Keratinocyte (primary cell): ENCODE measurements at regions not wholly inside any gene's neighbourhood (a gene's known extent, or its start where the extent isn't known, plus 50 kb on each side); places are given as distances from the start of the nearest gene placed in this dataset.

Source experiments
- DNase-seq: peaks from one replicate; pipeline ENCODE4 v3.0.0-alpha.2; 2011; ENCODE audit warnings: low read depth, missing footprints, low spot score
- FAIRE-seq: peaks from 2 replicates; lab custom pipeline; 2011; peaks lifted over from hg19 to GRCh38; lab: Jason Lieb, UNC
- H2AFZ ChIP-seq: 2 replicates; pipeline ENCODE4 v1.6.0; 2012; ENCODE audit warnings: low read length, control low read depth, inconsistent platforms; ENCODE audit not compliant: control insufficient read depth
- H3K27ac ChIP-seq: 2 replicates; pipeline ENCODE4 v1.5.1; 2011; ENCODE audit warnings: low read length; ENCODE audit not compliant: control insufficient read depth, insufficient read depth
- H3K27me3 ChIP-seq: 3 replicates; pipeline ENCODE4 v1.6.0; 2011; ENCODE audit warnings: low read length; ENCODE audit not compliant: control insufficient read depth, insufficient read depth; ENCODE audit errors: extremely low read depth
- H3K36me3 ChIP-seq, 2 experiments: 2 replicates in 1 of 2; 3 replicates in 1 of 2; pipeline ENCODE4 v1.5.1; 2011; ENCODE audit warnings: low read length in 2 of 2, mild to moderate bottlenecking in 1 of 2; ENCODE audit not compliant: control insufficient read depth in 2 of 2, insufficient read depth in 2 of 2; ENCODE audit errors: extremely low read depth in 1 of 2
- H3K4me1 ChIP-seq: 3 replicates; pipeline ENCODE4 v1.5.1; 2011; ENCODE audit warnings: low read length; ENCODE audit not compliant: control insufficient read depth, insufficient read depth; ENCODE audit errors: extremely low read depth
- H3K4me2 ChIP-seq: 3 replicates; pipeline ENCODE4 v1.6.0; 2011; ENCODE audit warnings: low read depth, low read length; ENCODE audit not compliant: control insufficient read depth, insufficient read depth; ENCODE audit errors: extremely low read depth
- H3K4me3 ChIP-seq, 3 experiments: fragments of 200-600 bp in 1 of 3; sonication (generic) in 1 of 3; 2 replicates in 2 of 3; 3 replicates in 1 of 3; pipeline ENCODE4 v1.5.1; 2011 to 2016; ENCODE audit warnings: low read length in 3 of 3, mild to moderate bottlenecking in 3 of 3, control low read depth in 2 of 3, inconsistent platforms in 1 of 3, low read depth in 1 of 3, mixed read lengths in 1 of 3, mixed run types in 1 of 3, moderate library complexity in 1 of 3; ENCODE audit not compliant: control insufficient read depth in 2 of 3, insufficient read depth in 2 of 3; ENCODE audit errors: extremely low read depth in 1 of 3
- H3K79me2 ChIP-seq: 2 replicates; pipeline ENCODE4 v1.6.0; 2012; ENCODE audit warnings: low read length; ENCODE audit not compliant: control insufficient read depth, insufficient read depth
- H3K9ac ChIP-seq: 3 replicates; pipeline ENCODE4 v1.6.0; 2011; ENCODE audit warnings: low read length; ENCODE audit not compliant: control insufficient read depth, insufficient read depth; ENCODE audit errors: extremely low read depth
- H3K9me1 ChIP-seq: 3 replicates; pipeline ENCODE4 v1.6.0; 2011; ENCODE audit warnings: low read length; ENCODE audit not compliant: control insufficient read depth, insufficient read depth; ENCODE audit errors: extremely low read depth
- H3K9me3 ChIP-seq: 2 replicates; pipeline ENCODE4 v1.5.1; 2012; ENCODE audit warnings: low read depth, low read length; ENCODE audit not compliant: control insufficient read depth
- H4K20me1 ChIP-seq: 3 replicates; pipeline ENCODE4 v1.6.0; 2011; ENCODE audit warnings: low read length; ENCODE audit not compliant: control insufficient read depth, insufficient read depth; ENCODE audit errors: extremely low read depth
- CTCF ChIP-seq, 3 experiments: IDR thresholded peaks in 1 of 3; conservative IDR thresholded peaks in 1 of 3; optimal IDR thresholded peaks in 1 of 3; 2 replicates in 2 of 3; 3 replicates in 1 of 3; pipeline versions ENCODE3 to v1.5.1; 2011; ENCODE audit warnings: low read length in 3 of 3, mild to moderate bottlenecking in 3 of 3, moderate library complexity in 2 of 3, control low read depth in 1 of 3, inconsistent platforms in 1 of 3; ENCODE audit not compliant: insufficient read depth in 2 of 3; ENCODE audit errors: extremely low read depth in 1 of 3
- EZH2 ChIP-seq: IDR thresholded peaks from one replicate; pipeline ENCODE4 v1.6.1; 2012; ENCODE audit warnings: inconsistent platforms, mild to moderate bottlenecking, low read length, moderate library complexity
- dilution Hi-C: fragments of 300-500 bp; cut with MboI; formaldehyde crosslinking; loops from one replicate; pipeline ENCODE4 v1.7.0; 2020; ENCODE audit warnings: low sequenced_read_pairs; ENCODE audit not compliant: extremely low pct_ligation_motif_present

DNA sequence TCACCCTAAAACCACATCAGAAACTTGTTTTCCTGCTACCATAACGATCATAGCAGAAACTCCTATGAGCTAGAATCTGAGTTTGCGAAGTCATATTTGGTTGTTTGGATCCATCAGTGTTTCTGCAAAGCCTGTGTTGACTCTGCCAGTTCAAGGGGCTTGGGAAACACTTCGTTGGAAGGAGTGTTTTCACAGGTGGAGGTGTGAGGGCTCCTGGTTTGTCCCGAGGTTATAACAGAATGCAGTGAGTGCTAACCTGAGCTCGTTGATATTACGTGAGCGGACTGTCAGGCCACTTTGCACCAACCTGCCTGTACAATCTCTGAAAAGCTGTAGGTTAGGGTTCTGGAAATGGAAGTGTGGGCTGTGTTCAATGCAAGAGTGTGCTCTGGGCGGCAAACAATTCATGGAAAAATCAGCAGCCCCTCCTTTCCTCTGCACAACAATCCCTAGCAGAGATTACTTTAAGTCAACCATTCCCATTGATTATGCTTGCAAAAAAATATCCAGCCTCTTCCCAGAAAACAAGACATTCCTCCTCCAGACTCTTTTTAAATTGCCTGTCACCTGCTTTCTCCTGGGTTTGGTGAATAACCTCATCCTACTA is 622.0 kb downstream of the TYW1 start:
- Histone ChIP-seq H3K4me3 (no peak overlapping the region), H3K4me2 (no peak overlapping the region), H3K27me3 (peaks cover 9% of the 10 kb centered on the region), H3K9me1 (no peaks in the 10 kb centered on the region), H3K9me3 (no peaks in the 10 kb centered on the region), H3K4me1 (no peaks in the 10 kb centered on the region), H3K27ac (no peak overlapping the region), H4K20me1 (no peaks in the 10 kb centered on the region), H3K36me3 (no peaks in the 10 kb centered on the region), H3K79me2 (no peaks in the 10 kb centered on the region), H2AFZ (no peak overlapping the region), H3K9ac (no peak overlapping the region)
- dilution Hi-C loops = no loop called here
- DNase-seq (no peak), FAIRE-seq (no peak)
- no peak for TF ChIP-seq CTCF (optimal IDR thresholded peaks at IDR 0.05 in 1 of 3, IDR thresholded peaks at IDR 0.05 in 1 of 3, conservative IDR thresholded peaks at IDR 0.05 in 1 of 3; ENCODE audit: extremely low read depth in 1 of 3, insufficient read depth in 2 of 3, low read length in 3 of 3)
- no peak for TF ChIP-seq EZH2

GRCh38 chr7:67619175-67619574 is 622.5 kb downstream of the TYW1 start:
- dilution Hi-C loops = no loop called here
- Histone ChIP-seq H3K27me3 (peaks cover 9% of the 10 kb centered on the region), H3K4me3 (no peak overlapping the region), H3K9me1 (no peaks in the 10 kb centered on the region), H3K9me3 (no peaks in the 10 kb centered on the region), H3K79me2 (no peaks in the 10 kb centered on the region), H3K36me3 (no peaks in the 10 kb centered on the region), H3K4me1 (no peaks in the 10 kb centered on the region), H3K27ac (no peak overlapping the region), H2AFZ (no peak overlapping the region), H3K9ac (no peak overlapping the region), H4K20me1 (no peaks in the 10 kb centered on the region), H3K4me2 (no peak overlapping the region)
- DNase-seq (no peak), FAIRE-seq (no peak)
- peak in 1 of 3 experiments; percentile 55 for TF ChIP-seq CTCF (optimal IDR thresholded peaks at IDR 0.05 in 1 of 3, IDR thresholded peaks at IDR 0.05 in 1 of 3, conservative IDR thresholded peaks at IDR 0.05 in 1 of 3; ENCODE audit: extremely low read depth in 1 of 3, insufficient read depth in 2 of 3, low read length in 3 of 3)
- no peak for TF ChIP-seq EZH2
